ENCODE measurements at regions not wholly inside any gene's neighbourhood (a gene's known extent, or its start where the extent isn't known, plus 50 kb on each side); places are given as distances from the start of the nearest gene placed in this dataset.

GRCh38 chr13:33536601-33537000 lies 251.0 kb upstream of the STARD13 start:
- TF ChIP-seq TAF1 (IDR thresholded peaks at IDR 0.05; ENCODE audit: borderline replicate concordance, insufficient read depth, low read length) (no peak), POLR2AphosphoS5 (IDR thresholded peaks at IDR 0.05; ENCODE audit: low read depth, low read length) (no peak), FOXP2 (optimal IDR thresholded peaks at IDR 0.05; ENCODE audit: borderline replicate concordance, extremely low read depth, extremely low read length, insufficient read depth) (no peak), SIN3A (IDR thresholded peaks at IDR 0.05; ENCODE audit: borderline replicate concordance, insufficient read depth, low read length) (no peak), REST (IDR thresholded peaks at IDR 0.05; ENCODE audit: insufficient read depth in 1 of 2, low read depth in 2 of 2, low read length in 2 of 2) (no peak)

- TF ChIP-seq TAF1 (IDR thresholded peaks at IDR 0.05; ENCODE audit: borderline replicate concordance, insufficient read depth, low read length) (no peak), REST (IDR thresholded peaks at IDR 0.05; ENCODE audit: insufficient read depth in 1 of 2, low read depth in 2 of 2, low read length in 2 of 2) (no peak), FOXP2 (optimal IDR thresholded peaks at IDR 0.05; ENCODE audit: borderline replicate concordance, extremely low read depth, extremely low read length, insufficient read depth) (no peak), POLR2AphosphoS5 (IDR thresholded peaks at IDR 0.05; ENCODE audit: low read depth, low read length) (no peak)
Measured at GRCh38 chr13:33537026-33537425, 251.5 kb upstream of the STARD13 start.

- no peak for TF ChIP-seq SIN3A (IDR thresholded peaks at IDR 0.05; ENCODE audit: borderline replicate concordance, insufficient read depth, low read length)
- no peak for TF ChIP-seq FOXP2 (optimal IDR thresholded peaks at IDR 0.05; ENCODE audit: borderline replicate concordance, extremely low read depth, extremely low read length, insufficient read depth)
- no peak for TF ChIP-seq TAF1 (IDR thresholded peaks at IDR 0.05; ENCODE audit: borderline replicate concordance, insufficient read depth, low read length)
- no peak for TF ChIP-seq POLR2AphosphoS5 (IDR thresholded peaks at IDR 0.05; ENCODE audit: low read depth, low read length)
- no peak for TF ChIP-seq REST (IDR thresholded peaks at IDR 0.05; ENCODE audit: insufficient read depth in 1 of 2, low read depth in 2 of 2, low read length in 2 of 2)
Measured at GRCh38 chr13:33537676-33538075, 252.1 kb upstream of the STARD13 start.

- TF ChIP-seq FOXP2 (optimal IDR thresholded peaks at IDR 0.05; ENCODE audit: borderline replicate concordance, extremely low read depth, extremely low read length, insufficient read depth) (no peak), REST (IDR thresholded peaks at IDR 0.05; ENCODE audit: insufficient read depth in 1 of 2, low read depth in 2 of 2, low read length in 2 of 2) (no peak), POLR2AphosphoS5 (IDR thresholded peaks at IDR 0.05; ENCODE audit: low read depth, low read length) (no peak), SIN3A (IDR thresholded peaks at IDR 0.05; ENCODE audit: borderline replicate concordance, insufficient read depth, low read length) (no peak), TAF1 (IDR thresholded peaks at IDR 0.05; ENCODE audit: borderline replicate concordance, insufficient read depth, low read length) (no peak)
Measured at GRCh38 chr13:33541456-33541855, 255.9 kb upstream of the STARD13 start.

GRCh38 chr13:33541962-33542308 lies 256.4 kb upstream of the STARD13 start:
- TF ChIP-seq POLR2AphosphoS5 (IDR thresholded peaks at IDR 0.05; ENCODE audit: low read depth, low read length) (no peak), TAF1 (IDR thresholded peaks at IDR 0.05; ENCODE audit: borderline replicate concordance, insufficient read depth, low read length) (no peak), SIN3A (IDR thresholded peaks at IDR 0.05; ENCODE audit: borderline replicate concordance, insufficient read depth, low read length) (no peak), REST (IDR thresholded peaks at IDR 0.05; ENCODE audit: insufficient read depth in 1 of 2, low read depth in 2 of 2, low read length in 2 of 2) (no peak), FOXP2 (optimal IDR thresholded peaks at IDR 0.05; ENCODE audit: borderline replicate concordance, extremely low read depth, extremely low read length, insufficient read depth) (no peak)
